IPS-NIHi7 (cell line): ENCODE measurements at regions not wholly inside any gene's neighbourhood (a gene's known extent, or its start where the extent isn't known, plus 50 kb on each side); places are given as distances from the start of the nearest gene placed in this dataset.

Source experiments
- DNase-seq: peaks from one replicate; pipeline ENCODE4 v3.0.0; 2012; ENCODE audit warnings: mixed read lengths; ENCODE audit errors: extremely low spot score

GRCh38 chr5:124318661-124319060 is 427.8 kb downstream of the ZNF608 start:
- no peak for DNase-seq

GRCh38 chr5:124317451-124317850 is 429.0 kb downstream of the ZNF608 start:
- DNase-seq = no peak

- DNase-seq = no peak
Measured at GRCh38 chr5:124315741-124316415, 430.6 kb downstream of the ZNF608 start.

GRCh38 chr5:124310453-124310852 is 436.0 kb downstream of the ZNF608 start:
- no peak for DNase-seq

- DNase-seq = peak; percentile 49
Measured at GRCh38 chr5:124309241-124309980, 437.0 kb downstream of the ZNF608 start.

- no peak for DNase-seq
Measured at GRCh38 chr5:124303366-124303765, 443.1 kb downstream of the ZNF608 start.

- no peak for DNase-seq
Measured at GRCh38 chr5:124302533-124302932, 443.9 kb downstream of the ZNF608 start.

GRCh38 chr5:124301850-124302249 is 444.6 kb downstream of the ZNF608 start:
- no peak for DNase-seq

- DNase-seq = no peak
Measured at GRCh38 chr5:124300815-124301621, 445.4 kb downstream of the ZNF608 start.

GRCh38 chr5:124297826-124298225 is 448.6 kb downstream of the ZNF608 start:
- DNase-seq = no peak

GRCh38 chr5:124292322-124292855 is 454.1 kb downstream of the ZNF608 start:
- DNase-seq = no peak

GRCh38 chr5:124289641-124290311 is 456.7 kb downstream of the ZNF608 start:
- DNase-seq = peak; percentile 76

- DNase-seq = no peak
Measured at GRCh38 chr5:124289130-124289529, 457.3 kb downstream of the ZNF608 start.

- DNase-seq = no peak
Measured at GRCh38 chr5:124287813-124288212, 458.6 kb downstream of the ZNF608 start.

GRCh38 chr5:124285733-124286132 is 460.7 kb downstream of the ZNF608 start:
- DNase-seq = no peak

- DNase-seq = no peak
Measured at GRCh38 chr5:124285071-124285470, 461.4 kb downstream of the ZNF608 start.

- DNase-seq = no peak
Measured at GRCh38 chr5:124283031-124283430, 463.4 kb downstream of the ZNF608 start.

- no peak for DNase-seq
Measured at GRCh38 chr5:124280079-124280478, 466.4 kb downstream of the ZNF608 start.

GRCh38 chr5:124279146-124279876 is 467.1 kb downstream of the ZNF608 start:
- DNase-seq = no peak

- no peak for DNase-seq
Measured at GRCh38 chr5:124278636-124279035, 467.8 kb downstream of the ZNF608 start.
